ENCODE measurements at regions not wholly inside any gene's neighbourhood (a gene's known extent, or its start where the extent isn't known, plus 50 kb on each side); places are given as distances from the start of the nearest gene placed in this dataset.

GRCh38 chr15:79230766-79231165, 51.8 kb upstream of the ANKRD34C start:
- DNase-seq: no peak

GRCh38 chr15:79222808-79223207, 59.7 kb upstream of the ANKRD34C start:
- DNase-seq: no peak

GRCh38 chr15:79221696-79222095, 60.8 kb upstream of the ANKRD34C start:
- no peak for DNase-seq

GRCh38 chr15:79219393-79220056, 63.0 kb upstream of the ANKRD34C start:
- DNase-seq: no peak

GRCh38 chr15:79218588-79219200, 63.8 kb upstream of the ANKRD34C start:
- DNase-seq: no peak

GRCh38 chr15:79213650-79214049, 68.9 kb upstream of the ANKRD34C start:
- DNase-seq: no peak

GRCh38 chr15:79212589-79213157, 69.8 kb upstream of the ANKRD34C start:
- no peak for DNase-seq

GRCh38 chr15:79211481-79211880, 71.0 kb upstream of the ANKRD34C start:
- DNase-seq: no peak

GRCh38 chr15:79209690-79210089, 72.8 kb upstream of the ANKRD34C start:
- no peak for DNase-seq

GRCh38 chr15:79209116-79209515, 73.4 kb upstream of the ANKRD34C start:
- no peak for DNase-seq

- DNase-seq: no peak
Measured at GRCh38 chr15:79208179-79208578, 74.3 kb upstream of the ANKRD34C start.

- no peak for DNase-seq
Measured at GRCh38 chr15:79206940-79207339, 75.6 kb upstream of the ANKRD34C start.

GRCh38 chr15:79204886-79205675, 77.4 kb upstream of the ANKRD34C start:
- no peak for DNase-seq

- no peak for DNase-seq
Measured at GRCh38 chr15:79198461-79198860, 84.1 kb upstream of the ANKRD34C start.

- no peak for DNase-seq
Measured at GRCh38 chr15:79197285-79197684, 85.2 kb upstream of the ANKRD34C start.

- no peak for DNase-seq
Measured at GRCh38 chr15:79195802-79196201, 86.7 kb upstream of the ANKRD34C start.

GRCh38 chr15:79195239-79195638, 87.3 kb upstream of the ANKRD34C start:
- DNase-seq: no peak

- no peak for DNase-seq
Measured at GRCh38 chr15:79194386-79194785, 88.1 kb upstream of the ANKRD34C start.

- no peak for DNase-seq
Measured at GRCh38 chr15:79193549-79193948, 89.0 kb upstream of the ANKRD34C start.

GRCh38 chr15:79193103-79193502, 89.4 kb upstream of the ANKRD34C start:
- DNase-seq: no peak

GRCh38 chr15:79192462-79193036, 90.0 kb upstream of the ANKRD34C start:
- no peak for DNase-seq

GRCh38 chr15:79190093-79190492, 92.4 kb upstream of the ANKRD34C start:
- no peak for DNase-seq

GRCh38 chr15:79186616-79187015, 95.9 kb upstream of the ANKRD34C start:
- DNase-seq: no peak
